HEK293 (cell line): ENCODE measurements at regions not wholly inside any gene's neighbourhood (a gene's known extent, or its start where the extent isn't known, plus 50 kb on each side); places are given as distances from the start of the nearest gene placed in this dataset.

Experiments used
- CTCF ChIA-PET: fragments of 350-600 bp; formaldehyde crosslinking; extraction: SDS; loops from one replicate; lab custom pipeline; 2021; ENCODE audit warnings: antibody characterized with exemption; lab: Yijun Ruan, JAX
- POLR2A ChIA-PET: fragments of 300-600 bp; formaldehyde crosslinking; extraction: SDS; loops from one replicate; lab custom pipeline; 2020; ENCODE audit warnings: antibody characterized with exemption, inconsistent platforms; lab: Yijun Ruan, JAX
- H3K27ac ChIP-seq: fragments of 200-500 bp; sonication (Bioruptor generic); 2 replicates; pipeline ENCODE4 v1.5.1; 2014; ENCODE audit warnings: low read depth, low read length, control low read depth, inconsistent platforms; ENCODE audit errors: extremely low read depth
- H3K36me3 ChIP-seq, 2 experiments: fragments of 200-500 bp in 1 of 2; sonication (Bioruptor generic) in 1 of 2; 1 replicate in 1 of 2; 2 replicates in 1 of 2; pipeline ENCODE4 v1.5.1; 2014 to 2017; ENCODE audit warnings: inconsistent platforms in 2 of 2, low read length in 2 of 2; ENCODE audit not compliant: control insufficient read depth in 2 of 2, insufficient read depth in 1 of 2
- H3K4me1 ChIP-seq: fragments of 200-500 bp; sonication (Bioruptor generic); 2 replicates; pipeline ENCODE4 v1.5.1; 2014; ENCODE audit warnings: mild to moderate bottlenecking, low read length, inconsistent platforms; ENCODE audit not compliant: control insufficient read depth, insufficient read depth
- H3K4me3 ChIP-seq: 2 replicates; pipeline ENCODE4 v1.5.1; 2011; ENCODE audit warnings: low read depth, mild to moderate bottlenecking, control low read depth, low read length, moderate library complexity
- H3K9me3 ChIP-seq: fragments of 200-500 bp; sonication (Bioruptor generic); 2 replicates; pipeline ENCODE4 v1.5.1; 2014; ENCODE audit warnings: low read depth, low read length, inconsistent platforms; ENCODE audit not compliant: control insufficient read depth, insufficient read depth
- FEZF1 ChIP-seq: fragments of 450-650 bp; formaldehyde crosslinking; IDR thresholded peaks from 2 replicates; pipeline ENCODE4 v1.5.1; 2016; ENCODE audit warnings: missing biosample characterization, missing genetic modification characterization
- GLI2 ChIP-seq: fragments of 450-650 bp; formaldehyde crosslinking; IDR thresholded peaks from 2 replicates; pipeline ENCODE4; 2017; ENCODE audit warnings: missing biosample characterization, missing genetic modification characterization, low read depth, borderline replicate concordance
- GLIS2 ChIP-seq: fragments of 450-650 bp; formaldehyde crosslinking; IDR thresholded peaks from 2 replicates; pipeline ENCODE4 v1.5.1; 2016; ENCODE audit warnings: missing biosample characterization, missing genetic modification characterization
- HIC1 ChIP-seq: fragments of 450-650 bp; formaldehyde crosslinking; IDR thresholded peaks from 2 replicates; pipeline ENCODE4 v1.5.1; 2016; ENCODE audit warnings: missing biosample characterization, missing genetic modification characterization
- HOXC10 ChIP-seq: sonication (generic); formaldehyde crosslinking; IDR thresholded peaks from 2 replicates; pipeline ENCODE4 v1.8.1; 2023; ENCODE audit warnings: mild to moderate bottlenecking, missing genetic modification reagents
- KLF1 ChIP-seq: fragments of 450-650 bp; formaldehyde crosslinking; IDR thresholded peaks from 2 replicates; pipeline ENCODE4 v1.5.1; 2016; ENCODE audit warnings: missing biosample characterization, missing genetic modification characterization
- KLF7 ChIP-seq: fragments of 450-650 bp; formaldehyde crosslinking; IDR thresholded peaks from 2 replicates; pipeline ENCODE4 v1.5.1; 2016; ENCODE audit warnings: missing biosample characterization, missing genetic modification characterization, borderline replicate concordance
- KLF8 ChIP-seq: fragments of 450-650 bp; formaldehyde crosslinking; IDR thresholded peaks from 2 replicates; pipeline ENCODE4 v1.5.1; 2016; ENCODE audit warnings: missing biosample characterization, missing genetic modification characterization
- MEIS1 ChIP-seq: sonication (generic); formaldehyde crosslinking; IDR thresholded peaks from 2 replicates; pipeline ENCODE4 v1.8.1; 2022; ENCODE audit warnings: missing genetic modification reagents, mild to moderate bottlenecking, borderline replicate concordance
- RBAK ChIP-seq: fragments of 450-650 bp; formaldehyde crosslinking; IDR thresholded peaks from 2 replicates; pipeline ENCODE4 v1.5.1; 2016; ENCODE audit warnings: missing biosample characterization, missing genetic modification characterization
- ZBTB17 ChIP-seq: fragments of 450-650 bp; formaldehyde crosslinking; IDR thresholded peaks from 2 replicates; pipeline ENCODE4 v1.5.1; 2016; ENCODE audit warnings: missing biosample characterization, missing genetic modification characterization
- ZBTB21 ChIP-seq: fragments of 450-650 bp; formaldehyde crosslinking; IDR thresholded peaks from 2 replicates; pipeline ENCODE4 v1.5.1; 2017; ENCODE audit warnings: missing biosample characterization, missing genetic modification characterization
- ZBTB49 ChIP-seq: fragments of 450-650 bp; formaldehyde crosslinking; IDR thresholded peaks from 2 replicates; pipeline ENCODE4 v1.5.1; 2016; ENCODE audit warnings: missing biosample characterization, missing genetic modification characterization, low read depth
- ZNF146 ChIP-seq: fragments of 450-650 bp; formaldehyde crosslinking; IDR thresholded peaks from 2 replicates; pipeline ENCODE4 v1.5.1; 2016; ENCODE audit warnings: missing biosample characterization, missing genetic modification characterization
- ZNF157 ChIP-seq: fragments of 450-650 bp; formaldehyde crosslinking; IDR thresholded peaks from 2 replicates; pipeline ENCODE4 v1.5.1; 2016; ENCODE audit warnings: missing biosample characterization, missing genetic modification characterization
- ZNF266 ChIP-seq: fragments of 450-650 bp; formaldehyde crosslinking; IDR thresholded peaks from 2 replicates; pipeline ENCODE4 v1.5.1; 2016; ENCODE audit warnings: missing biosample characterization, missing genetic modification characterization, low read depth
- ZNF354C ChIP-seq: fragments of 450-650 bp; formaldehyde crosslinking; IDR thresholded peaks from 2 replicates; pipeline ENCODE4 v1.5.1; 2016; ENCODE audit warnings: missing biosample characterization, missing genetic modification characterization, low read depth, borderline replicate concordance
- ZNF366 ChIP-seq: fragments of 450-650 bp; formaldehyde crosslinking; conservative IDR thresholded peaks from 2 replicates; pipeline ENCODE4 v1.5.1; 2016; ENCODE audit warnings: missing biosample characterization, missing genetic modification characterization
- ZNF394 ChIP-seq: fragments of 450-650 bp; formaldehyde crosslinking; IDR thresholded peaks from 2 replicates; pipeline ENCODE4 v1.5.1; 2016; ENCODE audit warnings: missing biosample characterization, missing genetic modification characterization, mild to moderate bottlenecking, moderate library complexity, borderline replicate concordance
- ZNF521 ChIP-seq: fragments of 450-650 bp; formaldehyde crosslinking; IDR thresholded peaks from 2 replicates; pipeline ENCODE4 v1.5.1; 2017; ENCODE audit warnings: missing biosample characterization, mild to moderate bottlenecking, missing genetic modification characterization
- ZNF639 ChIP-seq: fragments of 450-650 bp; formaldehyde crosslinking; IDR thresholded peaks from 2 replicates; pipeline ENCODE4 v1.5.1; 2016; ENCODE audit warnings: missing biosample characterization, missing genetic modification characterization
- ZNF791 ChIP-seq: fragments of 450-650 bp; formaldehyde crosslinking; IDR thresholded peaks from 2 replicates; pipeline ENCODE4 v1.5.1; 2016; ENCODE audit warnings: missing biosample characterization, missing genetic modification characterization
- ZSCAN4 ChIP-seq: fragments of 450-650 bp; formaldehyde crosslinking; IDR thresholded peaks from 2 replicates; pipeline ENCODE4 v1.5.1; 2017; ENCODE audit warnings: missing biosample characterization, missing genetic modification characterization

GRCh38 chr4:176883681-176884418 lies 91.1 kb upstream of the VEGFC start (continued):
- no peak for TF ChIP-seq ZSCAN4 (tag by site-specific recombination)
- TF ChIP-seq ZNF639 (tag by site-specific recombination), result peak; percentile 58
- peak; percentile 62 for TF ChIP-seq GLI2 (tag by site-specific recombination)
- no peak for TF ChIP-seq ZNF521 (tag by site-specific recombination)
- peak; percentile 66 for TF ChIP-seq ZNF366
- TF ChIP-seq HIC1 (tag by site-specific recombination), result peak; percentile 56; the same call in 1 of the 2 replicates
- TF ChIP-seq ZNF146 (tag by site-specific recombination), result no peak
- peak; percentile 75 for TF ChIP-seq KLF8 (tag by site-specific recombination)
- peak; percentile 89 for TF ChIP-seq FEZF1 (tag by site-specific recombination)
- TF ChIP-seq RBAK (tag by site-specific recombination), result no peak
- TF ChIP-seq ZBTB17 (tag by site-specific recombination), result peak; percentile 30; the same call in 1 of the 2 replicates
- TF ChIP-seq ZBTB49 (tag by site-specific recombination), result no peak

- Histone ChIP-seq H3K36me3 (no peaks in the 10 kb centered on the region), H3K9me3 (no peaks in the 10 kb centered on the region), H3K4me1 (no peaks in the 10 kb centered on the region; the same call in 1 of the 2 replicates), H3K27ac (no peak overlapping the region), H3K4me3 (no peak overlapping the region)
- ChIA-PET POLR2A (interaction anchor here (0.9 kb wide), 1 partner anchor 162 kb away, joined by 3 read pairs; no protein-coding TSS in a partner anchor), CTCF (no interaction called here)
- TF ChIP-seq ZNF394, result no peak
- no peak for TF ChIP-seq KLF1 (tag by site-specific recombination)
- no peak for TF ChIP-seq ZNF157 (tag by site-specific recombination)
- TF ChIP-seq HOXC10, result no peak
- TF ChIP-seq KLF7, result no peak
- no peak for TF ChIP-seq ZNF791 (tag by site-specific recombination)
- TF ChIP-seq MEIS1 (CRISPR knock-in tag), result no peak
- no peak for TF ChIP-seq ZNF354C
- TF ChIP-seq ZBTB21 (tag by site-specific recombination), result no peak
- no peak for TF ChIP-seq ZNF266
- no peak for TF ChIP-seq GLIS2 (tag by site-specific recombination)
Observed at GRCh38 chr4:176885224-176885623, 92.5 kb upstream of the VEGFC start.
